ENCODE measurements at regions not wholly inside any gene's neighbourhood (a gene's known extent, or its start where the extent isn't known, plus 50 kb on each side); places are given as distances from the start of the nearest gene placed in this dataset.

DNA sequence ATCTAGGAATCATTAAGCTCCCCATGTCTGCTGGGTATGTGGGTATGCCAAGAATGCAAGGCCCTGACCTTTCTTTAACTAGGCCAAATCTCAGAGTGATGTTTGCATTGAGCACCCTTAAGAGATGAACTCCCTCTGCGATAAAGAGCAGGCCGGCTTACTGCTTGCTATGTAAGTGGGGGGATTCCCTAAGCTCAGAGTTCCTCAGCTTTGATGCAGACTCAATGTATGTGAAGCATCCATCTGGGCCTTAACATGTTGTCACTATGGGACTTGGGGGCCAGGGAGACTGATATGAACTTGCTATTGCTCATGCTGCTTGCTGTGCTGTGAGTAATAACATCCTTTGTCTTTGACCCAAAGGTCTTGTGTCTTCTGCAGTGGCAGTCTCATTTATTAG lies 149.7 kb downstream of the C12orf75 start:
- TF ChIP-seq CTCF (conservative IDR thresholded peaks at IDR 0.05; ENCODE audit: low read length): no peak
- no peak overlapping the region for H3K4me3 ChIP-seq (ENCODE audit: low read length)
- peak; percentile 23 for DNase-seq (ENCODE audit: low read depth)

DNA sequence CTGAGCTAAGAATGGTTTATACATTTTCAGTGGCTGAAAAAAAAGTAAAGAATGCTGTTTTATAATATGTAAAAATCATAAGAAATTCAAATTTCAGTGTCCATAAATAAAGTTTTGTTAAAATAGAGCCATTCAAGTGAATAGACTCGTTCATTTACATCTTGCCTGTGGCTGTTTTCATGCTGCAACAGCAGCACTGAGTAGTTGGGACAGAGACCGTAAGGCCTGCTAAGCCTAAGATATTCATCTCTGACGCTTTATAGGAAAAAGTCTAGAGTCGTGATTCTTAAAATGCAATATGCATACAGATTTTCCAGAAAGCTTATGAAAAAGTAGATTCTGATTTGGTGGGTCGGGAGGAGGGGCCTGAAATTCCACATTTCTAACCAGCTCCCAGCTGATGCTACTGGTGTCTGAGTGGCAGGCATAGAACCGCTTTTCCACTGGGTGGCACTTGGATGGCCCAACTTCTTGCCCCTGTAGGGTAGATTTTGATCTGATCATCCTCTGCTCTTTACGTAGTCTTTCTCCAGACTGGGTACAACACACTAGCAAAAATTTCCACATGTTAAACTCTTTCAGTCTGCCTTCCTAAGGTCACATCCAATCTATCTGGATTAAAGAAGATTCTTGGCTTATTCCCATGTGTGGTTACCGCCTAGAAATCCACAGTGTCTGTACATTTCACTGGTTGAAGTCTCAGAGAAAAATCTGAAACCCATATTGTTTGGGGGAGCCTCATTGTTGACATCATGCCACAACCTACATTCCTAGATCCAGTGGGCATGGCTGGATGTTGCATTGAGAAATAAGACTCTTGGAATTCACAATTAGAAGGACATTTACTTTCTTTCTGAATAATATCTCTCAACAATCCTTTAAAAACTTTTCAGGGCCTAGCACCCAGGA lies 151.2 kb downstream of the C12orf75 start:
- peak; percentile 88 for DNase-seq (ENCODE audit: low read depth)
- TF ChIP-seq CTCF (conservative IDR thresholded peaks at IDR 0.05; ENCODE audit: low read length): no peak
- no peak overlapping the region for H3K4me3 ChIP-seq (ENCODE audit: low read length)

DNA sequence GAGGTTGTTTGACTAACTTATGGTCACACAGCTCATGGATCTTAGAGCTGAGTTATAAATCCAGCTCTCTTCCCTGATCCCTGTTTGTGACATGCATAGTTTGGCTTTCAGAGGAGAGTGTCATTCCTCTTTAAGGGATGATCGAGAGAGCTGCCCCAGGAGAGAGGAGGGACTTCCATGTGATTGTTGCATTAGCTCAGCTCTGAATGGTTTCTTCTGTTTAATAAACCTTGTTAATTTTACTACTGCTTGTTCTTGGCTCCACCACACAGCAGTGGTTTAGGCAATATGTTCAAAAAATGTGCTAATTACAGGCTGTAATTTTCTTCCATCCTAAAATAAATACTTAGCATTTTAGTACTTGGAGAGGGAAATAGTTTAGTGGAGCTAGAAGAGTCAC lies 152.5 kb downstream of the C12orf75 start:
- peak; percentile 74 for DNase-seq (ENCODE audit: low read depth)
- TF ChIP-seq CTCF (conservative IDR thresholded peaks at IDR 0.05; ENCODE audit: low read length): no peak
- H3K4me3 ChIP-seq (ENCODE audit: low read length): no peak overlapping the region

DNA sequence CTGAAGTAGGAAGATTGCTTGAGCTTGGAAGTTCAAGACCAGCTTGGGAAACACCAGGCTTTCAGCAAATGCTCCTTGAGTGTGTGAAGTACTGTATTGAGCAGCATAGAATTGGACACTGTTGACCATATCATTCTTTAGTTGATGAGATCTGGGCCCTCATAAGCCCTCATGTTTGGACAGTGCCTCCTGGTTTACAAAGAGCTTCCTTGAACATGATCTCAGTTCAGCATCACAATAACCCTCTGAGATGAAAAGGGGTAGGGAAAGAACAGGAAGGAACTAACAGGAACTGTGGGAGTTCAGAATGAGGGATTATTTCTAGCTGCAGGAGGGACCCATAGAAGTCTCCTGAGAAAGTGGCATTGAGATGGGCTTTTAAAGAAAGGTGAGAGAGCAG lies 153.2 kb downstream of the C12orf75 start:
- TF ChIP-seq CTCF (conservative IDR thresholded peaks at IDR 0.05; ENCODE audit: low read length): no peak
- H3K4me3 ChIP-seq (ENCODE audit: low read length): no peak overlapping the region
- no peak for DNase-seq (ENCODE audit: low read depth)

DNA sequence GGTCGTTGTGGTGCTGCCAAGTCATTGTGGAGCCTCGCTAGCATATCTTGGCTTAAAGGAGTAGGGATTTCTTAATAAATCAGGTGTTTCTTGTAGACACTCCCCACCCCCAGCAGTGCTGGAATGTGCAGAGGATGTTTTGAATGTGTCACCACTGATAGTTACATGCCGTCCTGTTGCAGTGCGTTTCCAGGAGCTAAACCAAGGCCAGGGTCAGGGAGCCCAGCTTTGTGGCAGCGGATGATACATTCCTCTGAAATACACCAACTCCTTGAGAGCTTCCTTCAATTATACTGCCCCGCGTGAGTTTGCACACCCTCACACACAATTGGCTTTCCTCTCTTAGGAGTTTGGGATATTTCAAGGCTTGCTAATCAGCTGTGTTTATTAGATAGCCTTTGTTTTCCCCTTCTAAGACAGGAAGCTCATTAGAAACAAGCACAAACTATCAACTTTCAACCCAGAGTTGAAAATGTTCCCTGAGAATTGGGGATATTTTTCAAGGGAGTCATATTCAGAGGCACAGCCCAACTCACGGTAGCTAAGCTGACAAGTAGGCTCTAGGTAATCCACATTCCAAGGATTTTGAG lies 154.9 kb downstream of the C12orf75 start:
- peak; percentile 86 for DNase-seq (ENCODE audit: low read depth)
- no peak overlapping the region for H3K4me3 ChIP-seq (ENCODE audit: low read length)
- no peak for TF ChIP-seq CTCF (conservative IDR thresholded peaks at IDR 0.05; ENCODE audit: low read length)

DNA sequence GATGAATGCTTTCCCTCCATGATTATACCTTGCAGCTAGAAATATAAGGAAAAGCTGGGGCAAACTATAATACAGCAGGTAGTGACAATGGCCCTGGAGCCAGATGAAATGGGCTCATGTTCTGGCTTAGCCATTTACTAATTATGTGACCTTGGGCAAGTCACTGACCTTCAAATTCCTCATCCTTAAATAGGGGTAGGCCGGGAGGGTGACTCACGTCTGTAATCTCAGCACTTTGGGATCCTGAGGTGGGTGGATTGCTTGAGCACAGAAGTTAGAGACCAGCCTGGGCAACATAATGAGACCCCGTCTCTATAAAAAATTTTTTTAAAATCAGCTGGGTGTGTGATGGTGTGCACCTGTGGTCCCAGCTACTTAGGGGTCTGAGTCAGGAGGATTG lies 155.4 kb downstream of the C12orf75 start:
- TF ChIP-seq CTCF (conservative IDR thresholded peaks at IDR 0.05; ENCODE audit: low read length): no peak
- no peak for DNase-seq (ENCODE audit: low read depth)
- H3K4me3 ChIP-seq (ENCODE audit: low read length): no peak overlapping the region

GRCh38 chr12:105487963-105488362 lies 157.5 kb downstream of the C12orf75 start:
- TF ChIP-seq CTCF (conservative IDR thresholded peaks at IDR 0.05; ENCODE audit: low read length): no peak
- no peak for DNase-seq (ENCODE audit: low read depth)
- H3K4me3 ChIP-seq (ENCODE audit: low read length): no peak overlapping the region

All from AG10803 (cell line).